Endothelial cell of umbilical vein (primary cell): ENCODE measurements at regions not wholly inside any gene's neighbourhood (a gene's known extent, or its start where the extent isn't known, plus 50 kb on each side); places are given as distances from the start of the nearest gene placed in this dataset.

ENCODE experiments used
- BruUV-seq: library from RNA; stranded (reverse); fragments of 400-500 nt; replicated peaks from 2 replicates; lab custom pipeline; 2021; lab: Mats Ljungman, UMichigan
- CTCF ChIA-PET: fragments of 300-600, 350-600 bp; sonication (Branson Sonifier 250); formaldehyde crosslinking; loops from one replicate; lab custom pipeline; 2021; ENCODE audit warnings: antibody characterized with exemption, inconsistent platforms; lab: Charles Lee
- POLR2A ChIA-PET: fragments of 300-600, 350-600 bp; sonication (Branson Sonifier 250); formaldehyde crosslinking; loops from one replicate; lab custom pipeline; 2021; ENCODE audit warnings: antibody characterized with exemption, inconsistent platforms; lab: Charles Lee
- DNase-seq: peaks from one replicate; pipeline ENCODE4 v3.0.0-alpha.2; 2011; ENCODE audit warnings: low read depth, low spot score
- FAIRE-seq: peaks from 2 replicates; lab custom pipeline; 2011; peaks lifted over from hg19 to GRCh38; lab: Jason Lieb, UNC
- H2AFZ ChIP-seq: 2 replicates; pipeline ENCODE4 v1.6.0; 2012; ENCODE audit warnings: low read depth, low read length, control low read depth, inconsistent platforms
- H3K27ac ChIP-seq: 2 replicates; pipeline ENCODE4 v1.5.1; 2011; ENCODE audit warnings: low read depth, mild to moderate bottlenecking, control low read depth, low read length, moderate library complexity; ENCODE audit not compliant: insufficient read depth
- H3K27me3 ChIP-seq, 2 experiments: 2 replicates each; pipeline versions ENCODE4 v1.6.0 to v1.6.1; 2011; ENCODE audit warnings: low read length in 2 of 2, mixed read lengths in 1 of 2; ENCODE audit not compliant: control insufficient read depth in 2 of 2, insufficient read depth in 2 of 2
- H3K36me3 ChIP-seq, 2 experiments: 2 replicates in 1 of 2; 3 replicates in 1 of 2; pipeline ENCODE4 v1.5.1; 2011; ENCODE audit warnings: low read length in 2 of 2, mild to moderate bottlenecking in 1 of 2, moderate library complexity in 1 of 2; ENCODE audit not compliant: control insufficient read depth in 2 of 2, insufficient read depth in 2 of 2; ENCODE audit errors: extremely low read depth in 1 of 2
- H3K4me1 ChIP-seq: 3 replicates; pipeline ENCODE4 v1.5.1; 2011; ENCODE audit warnings: mild to moderate bottlenecking, low read length; ENCODE audit not compliant: control insufficient read depth, insufficient read depth; ENCODE audit errors: extremely low read depth
- H3K4me2 ChIP-seq: 2 replicates; pipeline ENCODE4 v1.6.1; 2011; ENCODE audit warnings: low read length, control low read depth, mixed read lengths; ENCODE audit not compliant: insufficient read depth
- H3K4me3 ChIP-seq, 3 experiments: fragments of 200-600 bp in 1 of 3; sonication (generic), shearing (Covaris generic) in 1 of 3; replicated peaks in 1 of 3; 2 replicates each; pipeline ENCODE4 v1.5.1; 2011 to 2016; ENCODE audit warnings: control low read depth in 3 of 3, low read length in 3 of 3, mild to moderate bottlenecking in 2 of 3, inconsistent platforms in 1 of 3, low read depth in 1 of 3, moderate library complexity in 1 of 3; ENCODE audit not compliant: insufficient read depth in 1 of 3
- H3K79me2 ChIP-seq: 2 replicates; pipeline ENCODE4 v1.6.0; 2012; ENCODE audit warnings: low read length, inconsistent platforms; ENCODE audit not compliant: control insufficient read depth, insufficient read depth
- H3K9ac ChIP-seq: replicated peaks from 2 replicates; pipeline ENCODE3; 2011; ENCODE audit warnings: low read length, control low read depth; ENCODE audit not compliant: insufficient read depth; ENCODE audit errors: extremely low read depth
- H3K9me1 ChIP-seq: replicated peaks from 3 replicates; pipeline ENCODE4 v1.6.0; 2011; ENCODE audit warnings: mild to moderate bottlenecking, low read length; ENCODE audit not compliant: control insufficient read depth, insufficient read depth; ENCODE audit errors: extremely low read depth
- H3K9me3 ChIP-seq: replicated peaks from 2 replicates; pipeline ENCODE4 v1.5.1; 2012; ENCODE audit warnings: low read length, inconsistent platforms; ENCODE audit not compliant: control insufficient read depth, insufficient read depth
- H4K20me1 ChIP-seq: replicated peaks from 2 replicates; pipeline ENCODE3; 2011; ENCODE audit warnings: mild to moderate bottlenecking, low read length; ENCODE audit not compliant: control insufficient read depth, insufficient read depth; ENCODE audit errors: extremely low read depth
- CTCF ChIP-seq, 2 donors: IDR thresholded peaks; 1 replicate in 1 of 2; 2 replicates in 1 of 2; pipeline ENCODE4 v1.5.1; 2011; ENCODE audit warnings: low read length in 2 of 2, mild to moderate bottlenecking in 2 of 2, moderate library complexity in 2 of 2, control low read depth in 1 of 2, inconsistent platforms in 1 of 2, low read depth in 1 of 2; ENCODE audit not compliant: insufficient read depth in 1 of 2; ENCODE audit errors: extremely low read depth in 1 of 2
- EZH2 ChIP-seq: IDR thresholded peaks from 2 replicates; pipeline ENCODE4 v1.6.1; 2012; ENCODE audit warnings: borderline replicate concordance, low read depth, mild to moderate bottlenecking, moderate library complexity, low read length, inconsistent platforms; ENCODE audit not compliant: severe bottlenecking
- FOS ChIP-seq: IDR thresholded peaks from 2 replicates; pipeline ENCODE4 v1.6.1; 2011; ENCODE audit warnings: mild to moderate bottlenecking, low read length, moderate library complexity, borderline replicate concordance; ENCODE audit not compliant: insufficient read depth
- GATA2 ChIP-seq: IDR thresholded peaks from 2 replicates; pipeline ENCODE4 v1.7.0; 2011; ENCODE audit warnings: low read depth, mild to moderate bottlenecking, moderate library complexity, mixed read lengths, low read length; ENCODE audit not compliant: insufficient read length, insufficient read depth
- JUN ChIP-seq: IDR thresholded peaks from 2 replicates; pipeline ENCODE4 v1.6.1; 2011; ENCODE audit warnings: borderline replicate concordance, low read depth; ENCODE audit not compliant: insufficient read length, insufficient read depth
- MAX ChIP-seq: IDR thresholded peaks from 2 replicates; pipeline ENCODE4 v1.6.1; 2011; ENCODE audit not compliant: insufficient read depth, insufficient read length
- MYC ChIP-seq: IDR thresholded peaks from one replicate; pipeline ENCODE4 v1.6.1; 2011; ENCODE audit warnings: mild to moderate bottlenecking, low read depth, low read length
- POLR2A ChIP-seq: IDR thresholded peaks from 2 replicates; pipeline ENCODE4 v1.6.1; 2012; ENCODE audit warnings: low read depth, mild to moderate bottlenecking, control low read depth, low read length
- POLR2AphosphoS5 ChIP-seq: IDR thresholded peaks from 2 replicates; pipeline ENCODE4 v1.6.1; 2012; ENCODE audit warnings: low read depth, mild to moderate bottlenecking, control low read depth, low read length, moderate library complexity; ENCODE audit not compliant: insufficient read depth
- dilution Hi-C: fragments of 300-500 bp; cut with MboI; formaldehyde crosslinking; loops from one replicate; pipeline ENCODE4 v1.15.0; 2019; ENCODE audit warnings: low sequenced_read_pairs; ENCODE audit not compliant: extremely low pct_ligation_motif_present
- intact Hi-C: fragments of 100-400 bp; cut with micrococcal nuclease; formaldehyde crosslinking; loops from one replicate; pipeline ENCODE4 v1.10.0; 2022

- Histone ChIP-seq H3K27me3 (no peaks in the 10 kb centered on the region), H3K4me3 (no peak overlapping the region), H3K4me1 (no peaks in the 10 kb centered on the region), H2AFZ (no peak overlapping the region), H3K9me1 (no peaks in the 10 kb centered on the region), H3K27ac (no peak overlapping the region), H3K9me3 (no peaks in the 10 kb centered on the region), H3K9ac (no peak overlapping the region), H3K79me2 (no peaks in the 10 kb centered on the region), H4K20me1 (no peaks in the 10 kb centered on the region), H3K36me3 (no peaks in the 10 kb centered on the region), H3K4me2 (no peak overlapping the region)
- no peak for TF ChIP-seq POLR2A
- ChIA-PET CTCF (no interaction called here), POLR2A (no interaction called here)
- intact Hi-C loops (no loop called here), dilution Hi-C loops (no loop called here)
- FAIRE-seq (no peak), DNase-seq (no peak)
- BruUV-seq: no TSS peak
Observed at GRCh38 chr5:44454002-44454401, 64.8 kb upstream of the FGF10 start.

GRCh38 chr5:44446399-44446798, 57.2 kb upstream of the FGF10 start:
- H3K4me3 ChIP-seq: no peak overlapping the region
- intact Hi-C loops (no loop called here), dilution Hi-C loops (no loop called here)
- no peak overlapping the region for H3K9ac ChIP-seq
- H3K27me3 ChIP-seq: no peaks in the 10 kb centered on the region
- CTCF ChIA-PET: no interaction called here
- H4K20me1 ChIP-seq: no peaks in the 10 kb centered on the region
- H3K36me3 ChIP-seq: no peaks in the 10 kb centered on the region
- H3K27ac ChIP-seq: no peak overlapping the region
- H3K9me3 ChIP-seq: no peaks in the 10 kb centered on the region
- H3K4me1 ChIP-seq: no peaks in the 10 kb centered on the region
- no peak for TF ChIP-seq MYC
- no peak for TF ChIP-seq GATA2
- TF ChIP-seq EZH2: no peak
- TF ChIP-seq JUN: no peak
- TF ChIP-seq CTCF (IDR thresholded peaks at IDR 0.05; ENCODE audit: extremely low read depth in 1 of 2, insufficient read depth in 1 of 2, low read depth in 1 of 2, low read length in 2 of 2): no peak
- no peak for TF ChIP-seq POLR2AphosphoS5
- TF ChIP-seq MAX: no peak
- TF ChIP-seq POLR2A: no peak
- TF ChIP-seq FOS: no peak
- FAIRE-seq (no peak), DNase-seq (no peak)
- POLR2A ChIA-PET: no interaction called here
- H3K79me2 ChIP-seq: no peaks in the 10 kb centered on the region
- no peaks in the 10 kb centered on the region for H3K9me1 ChIP-seq
- no peak overlapping the region for H3K4me2 ChIP-seq
- no peak overlapping the region for H2AFZ ChIP-seq
- BruUV-seq: no TSS peak
